ENCODE measurements at regions not wholly inside any gene's neighbourhood (a gene's known extent, or its start where the extent isn't known, plus 50 kb on each side); places are given as distances from the start of the nearest gene placed in this dataset.

DNA sequence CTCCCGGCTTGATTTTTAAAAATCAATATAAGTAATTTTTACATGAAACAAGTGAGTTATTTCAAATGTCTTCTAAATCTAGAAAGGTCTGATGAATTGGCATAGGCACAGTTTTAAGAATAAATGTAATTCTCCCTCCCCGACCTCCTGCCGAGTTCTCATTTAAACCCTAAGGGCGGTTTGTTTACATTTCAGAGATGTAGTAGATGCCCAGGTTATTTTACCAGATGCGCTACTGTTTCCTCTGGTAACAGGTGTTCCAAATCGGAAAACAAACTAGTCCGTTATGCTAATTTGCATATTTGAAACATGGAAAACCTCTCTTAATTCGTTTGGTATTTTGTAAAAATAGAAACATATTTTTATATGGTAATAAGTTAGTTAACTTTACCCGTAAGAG, 53.8 kb upstream of the CFAP126 start:
- TF ChIP-seq, protein P1, sequence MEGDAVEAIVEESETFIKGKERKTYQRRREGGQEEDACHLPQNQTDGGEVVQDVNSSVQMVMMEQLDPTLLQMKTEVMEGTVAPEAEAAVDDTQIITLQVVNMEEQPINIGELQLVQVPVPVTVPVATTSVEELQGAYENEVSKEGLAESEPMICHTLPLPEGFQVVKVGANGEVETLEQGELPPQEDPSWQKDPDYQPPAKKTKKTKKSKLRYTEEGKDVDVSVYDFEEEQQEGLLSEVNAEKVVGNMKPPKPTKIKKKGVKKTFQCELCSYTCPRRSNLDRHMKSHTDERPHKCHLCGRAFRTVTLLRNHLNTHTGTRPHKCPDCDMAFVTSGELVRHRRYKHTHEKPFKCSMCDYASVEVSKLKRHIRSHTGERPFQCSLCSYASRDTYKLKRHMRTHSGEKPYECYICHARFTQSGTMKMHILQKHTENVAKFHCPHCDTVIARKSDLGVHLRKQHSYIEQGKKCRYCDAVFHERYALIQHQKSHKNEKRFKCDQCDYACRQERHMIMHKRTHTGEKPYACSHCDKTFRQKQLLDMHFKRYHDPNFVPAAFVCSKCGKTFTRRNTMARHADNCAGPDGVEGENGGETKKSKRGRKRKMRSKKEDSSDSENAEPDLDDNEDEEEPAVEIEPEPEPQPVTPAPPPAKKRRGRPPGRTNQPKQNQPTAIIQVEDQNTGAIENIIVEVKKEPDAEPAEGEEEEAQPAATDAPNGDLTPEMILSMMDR (conservative IDR thresholded peaks at IDR 0.05; ENCODE audit: low read length), result no peak
- no peak for TF ChIP-seq EZH2phosphoT487 (IDR thresholded peaks at IDR 0.05; ENCODE audit: borderline replicate concordance, low read depth, low read length)
